ENCODE measurements at regions not wholly inside any gene's neighbourhood (a gene's known extent, or its start where the extent isn't known, plus 50 kb on each side); places are given as distances from the start of the nearest gene placed in this dataset.

GRCh38 chr3:94225148-94225865 lies 162.4 kb downstream of the NSUN3 start:
- TF ChIP-seq EZH2 (IDR thresholded peaks at IDR 0.05) (no peak), POLR2AphosphoS5 (IDR thresholded peaks at IDR 0.05; ENCODE audit: borderline replicate concordance, low read depth, low read length) (no peak), FOXP2 (optimal IDR thresholded peaks at IDR 0.05; ENCODE audit: control extremely low read depth, extremely low read length, insufficient read depth) (no peak)

Measured in SK-N-MC (cell line).